Osteocyte (in vitro differentiated cells): ENCODE measurements at regions not wholly inside any gene's neighbourhood (a gene's known extent, or its start where the extent isn't known, plus 50 kb on each side); places are given as distances from the start of the nearest gene placed in this dataset.

Experiments
- DNase-seq: peaks from one replicate; pipeline ENCODE4 v3.0.0; 2021; ENCODE audit warnings: mixed read lengths; ENCODE audit not compliant: unreplicated experiment; ENCODE audit errors: extremely low spot score
- H3K27ac Mint-ChIP-seq: one replicate; pipeline ENCODE4 v1.8.0; 2021; ENCODE audit warnings: mild to moderate bottlenecking, mixed read lengths; ENCODE audit not compliant: unreplicated experiment
- H3K27me3 Mint-ChIP-seq: one replicate; pipeline ENCODE4 v1.8.0; 2021; ENCODE audit warnings: mixed read lengths; ENCODE audit not compliant: unreplicated experiment
- H3K36me3 Mint-ChIP-seq: one replicate; pipeline ENCODE4 v1.8.0; 2021; ENCODE audit warnings: mixed read lengths; ENCODE audit not compliant: unreplicated experiment
- H3K4me1 Mint-ChIP-seq: one replicate; pipeline ENCODE4 v1.8.0; 2021; ENCODE audit warnings: mixed read lengths; ENCODE audit not compliant: unreplicated experiment
- H3K4me3 Mint-ChIP-seq: one replicate; pipeline ENCODE4 v1.8.0; 2021; ENCODE audit warnings: mild to moderate bottlenecking, moderate library complexity, mixed read lengths; ENCODE audit not compliant: unreplicated experiment
- H3K9me3 Mint-ChIP-seq: one replicate; pipeline ENCODE4 v1.8.0; 2021; ENCODE audit warnings: mixed read lengths; ENCODE audit not compliant: unreplicated experiment
- TF ChIP-seq, protein P1 (sequence below): fragments of 200-600 bp; sonication (generic); IDR thresholded peaks from 2 replicates; pipeline ENCODE4 v1.5.0; 2021; ENCODE audit warnings: antibody characterized with exemption, mild to moderate bottlenecking, moderate library complexity

DNA sequence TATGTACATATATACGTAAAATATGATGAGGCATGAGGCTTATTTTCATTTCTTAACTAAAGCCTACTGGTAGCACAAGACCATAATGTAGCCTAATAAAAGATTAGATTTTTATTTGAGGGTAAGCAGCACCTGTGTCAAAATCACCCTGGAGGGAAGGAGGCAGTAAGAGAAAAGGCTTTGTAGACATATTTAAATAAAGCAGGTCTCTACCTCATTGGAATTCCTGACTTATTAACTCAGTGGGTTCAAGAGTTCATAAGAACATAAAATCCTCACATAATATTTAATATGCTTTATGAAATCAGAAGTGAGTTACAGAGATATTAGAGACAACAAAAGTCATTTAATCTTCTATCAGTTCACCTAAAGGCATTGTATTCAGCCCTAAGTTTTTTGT is 261.6 kb upstream of the ANKRD50 start:
- peaks cover 4% of the 10 kb centered on the region for H3K9me3 Mint-ChIP-seq
- H3K27ac Mint-ChIP-seq = no peak overlapping the region
- peaks cover 7% of the 10 kb centered on the region for H3K4me1 Mint-ChIP-seq
- no peaks in the 10 kb centered on the region for H3K27me3 Mint-ChIP-seq
- no peak overlapping the region for H3K4me3 Mint-ChIP-seq
- H3K36me3 Mint-ChIP-seq = no peaks in the 10 kb centered on the region
- no peak for DNase-seq
- TF ChIP-seq, protein P1, sequence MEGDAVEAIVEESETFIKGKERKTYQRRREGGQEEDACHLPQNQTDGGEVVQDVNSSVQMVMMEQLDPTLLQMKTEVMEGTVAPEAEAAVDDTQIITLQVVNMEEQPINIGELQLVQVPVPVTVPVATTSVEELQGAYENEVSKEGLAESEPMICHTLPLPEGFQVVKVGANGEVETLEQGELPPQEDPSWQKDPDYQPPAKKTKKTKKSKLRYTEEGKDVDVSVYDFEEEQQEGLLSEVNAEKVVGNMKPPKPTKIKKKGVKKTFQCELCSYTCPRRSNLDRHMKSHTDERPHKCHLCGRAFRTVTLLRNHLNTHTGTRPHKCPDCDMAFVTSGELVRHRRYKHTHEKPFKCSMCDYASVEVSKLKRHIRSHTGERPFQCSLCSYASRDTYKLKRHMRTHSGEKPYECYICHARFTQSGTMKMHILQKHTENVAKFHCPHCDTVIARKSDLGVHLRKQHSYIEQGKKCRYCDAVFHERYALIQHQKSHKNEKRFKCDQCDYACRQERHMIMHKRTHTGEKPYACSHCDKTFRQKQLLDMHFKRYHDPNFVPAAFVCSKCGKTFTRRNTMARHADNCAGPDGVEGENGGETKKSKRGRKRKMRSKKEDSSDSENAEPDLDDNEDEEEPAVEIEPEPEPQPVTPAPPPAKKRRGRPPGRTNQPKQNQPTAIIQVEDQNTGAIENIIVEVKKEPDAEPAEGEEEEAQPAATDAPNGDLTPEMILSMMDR = no peak

DNA sequence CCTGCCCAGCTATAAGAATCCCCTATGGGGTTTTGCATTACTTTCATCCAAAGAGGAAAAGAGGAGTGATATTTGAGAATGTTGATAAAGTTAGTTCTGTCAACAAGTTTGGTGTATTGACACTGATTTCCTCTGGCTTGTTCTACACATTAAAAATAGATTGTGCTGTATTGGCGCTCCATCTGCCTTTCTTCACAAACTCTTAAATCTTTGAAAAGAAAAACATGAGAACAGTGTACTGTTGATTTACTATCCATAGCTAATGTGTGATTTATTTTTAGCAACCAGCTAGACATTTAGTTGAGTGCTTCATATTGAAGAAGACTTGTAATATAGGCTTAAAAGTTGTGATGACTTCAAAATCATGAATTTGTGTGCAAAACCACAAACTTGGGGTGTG is 261.2 kb upstream of the ANKRD50 start:
- Mint-ChIP-seq H3K36me3 (no peaks in the 10 kb centered on the region), H3K4me3 (no peak overlapping the region), H3K27ac (no peak overlapping the region), H3K27me3 (no peaks in the 10 kb centered on the region), H3K4me1 (peaks cover 7% of the 10 kb centered on the region), H3K9me3 (peaks cover 4% of the 10 kb centered on the region)
- no peak for DNase-seq
- TF ChIP-seq, protein P1 = no peak

- Mint-ChIP-seq H3K4me3 (no peak overlapping the region), H3K27ac (no peak overlapping the region), H3K9me3 (peaks cover 4% of the 10 kb centered on the region), H3K36me3 (no peaks in the 10 kb centered on the region), H3K4me1 (peaks cover 7% of the 10 kb centered on the region), H3K27me3 (no peaks in the 10 kb centered on the region)
- DNase-seq = no peak
- TF ChIP-seq, protein P1 = no peak
These were observed 257.5 kb upstream of the ANKRD50 start for GRCh38 chr4:124970011-124970410.

DNA sequence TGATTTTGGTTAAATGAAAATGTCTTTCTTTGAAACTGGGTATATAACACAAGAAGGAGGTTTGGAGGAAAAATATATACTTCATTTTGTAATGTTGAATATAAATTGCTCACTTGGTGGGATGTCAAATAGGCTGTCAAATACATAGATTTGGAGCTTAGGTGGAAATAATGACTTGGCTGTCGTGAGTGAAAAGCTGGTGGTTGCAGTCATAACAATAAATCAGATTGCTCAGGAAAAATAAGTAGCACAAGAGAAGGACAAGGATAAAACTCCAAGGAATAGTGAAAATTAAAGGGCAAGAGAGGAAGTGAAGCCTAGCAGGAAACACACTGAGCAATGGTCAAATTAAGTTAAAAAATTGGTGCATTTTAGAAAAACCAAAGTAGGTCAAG is 253.0 kb upstream of the ANKRD50 start:
- DNase-seq = no peak
- no peak overlapping the region for H3K27ac Mint-ChIP-seq
- no peak overlapping the region for H3K4me3 Mint-ChIP-seq
- no peaks in the 10 kb centered on the region for H3K27me3 Mint-ChIP-seq
- peaks cover 14% of the 10 kb centered on the region for H3K9me3 Mint-ChIP-seq
- peaks cover 4% of the 10 kb centered on the region for H3K4me1 Mint-ChIP-seq
- TF ChIP-seq, protein P1 = no peak
- peaks cover 3% of the 10 kb centered on the region for H3K36me3 Mint-ChIP-seq

DNA sequence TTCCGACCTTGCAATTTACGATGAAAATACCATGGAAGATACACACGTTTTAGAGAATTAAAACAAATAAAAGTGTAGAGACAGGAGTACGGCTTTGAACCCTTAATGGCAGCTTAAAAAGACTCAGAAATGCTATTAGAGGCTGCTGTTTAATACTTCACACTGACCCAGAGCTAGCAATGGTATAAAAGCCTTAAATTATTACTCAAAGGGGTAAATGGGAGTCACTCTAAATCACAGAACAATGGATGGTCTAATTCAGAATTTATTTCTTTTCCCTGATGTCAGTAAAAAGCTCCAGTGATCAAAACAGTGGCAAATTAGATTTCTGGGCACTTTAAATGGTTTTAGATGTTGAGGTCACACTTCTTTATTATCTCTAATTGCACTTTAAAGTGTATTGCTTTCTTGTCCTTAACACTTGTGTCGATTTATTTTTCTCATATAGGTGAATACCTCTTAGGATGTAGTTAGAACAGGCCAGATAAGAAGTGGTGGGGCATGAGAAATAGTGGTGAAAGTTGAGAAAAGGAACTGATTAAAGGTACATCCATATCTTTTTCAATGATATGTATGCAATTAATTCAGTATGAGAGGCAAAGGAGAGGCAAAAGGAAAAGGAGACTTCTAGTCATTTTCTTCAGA is 252.4 kb upstream of the ANKRD50 start:
- no peaks in the 10 kb centered on the region for H3K27me3 Mint-ChIP-seq
- H3K4me1 Mint-ChIP-seq = no peaks in the 10 kb centered on the region
- peaks cover 15% of the 10 kb centered on the region for H3K9me3 Mint-ChIP-seq
- TF ChIP-seq, protein P1 = no peak
- H3K4me3 Mint-ChIP-seq = no peak overlapping the region
- H3K27ac Mint-ChIP-seq = no peak overlapping the region
- no peak for DNase-seq
- H3K36me3 Mint-ChIP-seq = peaks cover 3% of the 10 kb centered on the region
